HEK293 (cell line): ENCODE measurements at regions not wholly inside any gene's neighbourhood (a gene's known extent, or its start where the extent isn't known, plus 50 kb on each side); places are given as distances from the start of the nearest gene placed in this dataset.

Experiments
- CTCF ChIP-seq: fragments of 450-650 bp; formaldehyde crosslinking; IDR thresholded peaks from 2 replicates; pipeline ENCODE4 v1.5.1; 2016; ENCODE audit warnings: missing biosample characterization, missing genetic modification characterization
- KLF9 ChIP-seq: fragments of 450-650 bp; formaldehyde crosslinking; IDR thresholded peaks from 2 replicates; pipeline ENCODE4 v1.5.1; 2016; ENCODE audit warnings: missing biosample characterization, missing genetic modification characterization, low read depth
- PBX3 ChIP-seq: sonication (generic); formaldehyde crosslinking; IDR thresholded peaks from 2 replicates; pipeline ENCODE4 v1.8.1; 2022; ENCODE audit warnings: mild to moderate bottlenecking, moderate library complexity, missing genetic modification reagents
- PRDM4 ChIP-seq: fragments of 450-650 bp; formaldehyde crosslinking; IDR thresholded peaks from 2 replicates; pipeline ENCODE4 v1.5.1; 2017; ENCODE audit warnings: missing biosample characterization, missing genetic modification characterization
- REST ChIP-seq: fragments of 450-650 bp; formaldehyde crosslinking; IDR thresholded peaks from 2 replicates; pipeline ENCODE4 v1.5.1; 2016; ENCODE audit warnings: missing biosample characterization, missing genetic modification characterization
- ZBTB20 ChIP-seq: fragments of 450-650 bp; formaldehyde crosslinking; IDR thresholded peaks from 2 replicates; pipeline ENCODE4 v1.5.1; 2016; ENCODE audit warnings: missing biosample characterization, missing genetic modification characterization
- ZNF549 ChIP-seq: fragments of 450-650 bp; IDR thresholded peaks from 2 replicates; pipeline ENCODE4 v1.5.1; 2018; ENCODE audit warnings: missing biosample characterization, missing genetic modification characterization, mild to moderate bottlenecking, inconsistent platforms, moderate library complexity
- ZNF555 ChIP-seq: fragments of 450-650 bp; formaldehyde crosslinking; conservative IDR thresholded peaks from 2 replicates; pipeline ENCODE4 v1.5.1; 2017; ENCODE audit warnings: missing biosample characterization, mild to moderate bottlenecking, missing genetic modification characterization, inconsistent platforms
- ZNF768 ChIP-seq: fragments of 450-650 bp; formaldehyde crosslinking; IDR thresholded peaks from 2 replicates; pipeline ENCODE4 v1.5.1; 2018; ENCODE audit warnings: missing biosample characterization, mild to moderate bottlenecking, missing genetic modification characterization
- ZNF785 ChIP-seq: fragments of 450-650 bp; formaldehyde crosslinking; IDR thresholded peaks from 2 replicates; pipeline ENCODE4 v1.5.1; 2016; ENCODE audit warnings: missing biosample characterization, missing genetic modification characterization

- TF ChIP-seq REST (tag by site-specific recombination) = no peak
- TF ChIP-seq PRDM4 (tag by site-specific recombination) = no peak
- TF ChIP-seq CTCF (tag by site-specific recombination) = no peak
- no peak for TF ChIP-seq PBX3
- TF ChIP-seq ZNF549 (tag by site-specific recombination) = no peak
- no peak for TF ChIP-seq ZBTB20
- TF ChIP-seq ZNF785 = no peak
- TF ChIP-seq ZNF768 (tag by site-specific recombination) = no peak
- no peak for TF ChIP-seq ZNF555 (tag by site-specific recombination)
- TF ChIP-seq KLF9 = no peak
These were observed 87.1 kb upstream of the TRIO start for GRCh38 chr5:14056039-14056438.
